HG03139 (cell line): ENCODE measurements at regions not wholly inside any gene's neighbourhood (a gene's known extent, or its start where the extent isn't known, plus 50 kb on each side); places are given as distances from the start of the nearest gene placed in this dataset.
"Not testable (repeated sequence)": the region's sequence is repeated elsewhere in the genome, so short reads cannot be mapped to it uniquely, and the experiment has no call there.

Experiments used
- ATAC-seq: cut with Tn5 transposase; IDR thresholded peaks from one replicate; pipeline ENCODE4 v1.9.1; 2021; ENCODE audit not compliant: unreplicated experiment

- no peak for ATAC-seq
Observed at GRCh38 chr3:16707260-16707659, 102.0 kb upstream of the DAZL start.

- ATAC-seq, result no peak
Observed at GRCh38 chr3:16708285-16708684, 103.1 kb upstream of the DAZL start.

- not testable (repeated sequence) for ATAC-seq
Observed at GRCh38 chr3:16711691-16712090, 106.5 kb upstream of the DAZL start.

- ATAC-seq, result no peak
Observed at GRCh38 chr3:16715281-16715680, 110.1 kb upstream of the DAZL start.

DNA sequence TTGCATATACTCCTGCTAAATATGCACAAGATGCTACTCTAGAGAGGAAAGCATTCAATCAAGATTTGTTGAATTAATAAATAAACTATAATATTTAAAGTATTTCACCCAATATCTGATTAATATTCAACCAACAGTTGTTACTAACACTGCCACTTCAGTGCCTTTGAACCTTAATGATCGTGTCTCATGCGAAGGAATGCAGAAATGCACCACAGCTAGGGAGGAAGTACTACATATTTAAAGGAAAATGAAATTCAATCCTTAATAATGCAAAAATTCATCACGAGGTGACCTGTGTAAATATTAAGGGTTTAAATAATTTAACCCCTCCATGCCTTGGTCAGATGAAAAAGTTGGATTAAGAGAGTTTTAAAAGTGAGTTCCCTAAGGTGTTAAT, 114.2 kb upstream of the DAZL start:
- ATAC-seq, result no peak

DNA sequence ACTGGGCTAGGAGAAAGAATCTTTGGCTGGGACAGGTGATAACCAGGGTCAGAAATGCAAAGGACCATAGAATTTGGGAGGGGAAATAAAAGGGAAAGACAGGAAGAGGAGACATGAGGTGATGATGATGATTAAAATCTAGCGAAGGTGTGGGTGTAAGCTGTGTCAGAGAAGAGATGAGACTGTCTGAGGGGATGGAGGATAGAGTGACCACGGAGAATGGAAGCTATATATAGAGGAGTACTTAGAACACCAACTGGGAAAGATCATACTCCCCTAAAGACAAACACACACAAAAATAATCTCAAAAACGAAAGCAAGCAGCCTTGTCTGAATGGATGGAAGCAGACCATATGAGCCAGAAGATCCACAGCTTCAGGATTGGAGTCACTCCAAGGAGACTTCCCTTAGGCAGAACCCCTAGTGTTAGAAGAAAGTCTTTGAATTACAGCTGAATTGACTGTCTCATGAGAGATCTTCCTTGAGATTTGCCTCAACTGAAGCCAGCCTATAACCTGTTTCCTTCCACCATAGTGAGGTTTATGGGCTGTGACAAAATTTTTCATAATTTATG, 115.2 kb upstream of the DAZL start:
- ATAC-seq, result no peak

DNA sequence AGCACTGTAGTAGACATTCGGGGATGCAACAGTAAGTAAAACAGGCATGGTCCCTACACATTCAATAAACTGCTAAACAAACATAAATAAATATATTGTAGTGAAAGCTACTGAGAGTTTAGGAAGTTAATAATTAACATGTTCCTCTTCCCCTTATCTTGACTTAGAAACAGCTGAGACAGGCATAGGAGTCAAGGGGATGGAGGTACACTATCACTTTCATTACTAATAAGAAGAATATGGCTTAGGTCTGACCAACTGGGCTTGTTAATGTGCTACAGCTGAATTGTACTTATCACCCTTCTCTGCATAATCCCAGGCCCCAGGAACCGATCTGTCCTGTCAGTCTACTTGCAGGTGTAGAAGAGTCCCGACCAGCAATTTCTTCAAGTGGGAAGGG, 116.3 kb upstream of the DAZL start:
- no peak for ATAC-seq

DNA sequence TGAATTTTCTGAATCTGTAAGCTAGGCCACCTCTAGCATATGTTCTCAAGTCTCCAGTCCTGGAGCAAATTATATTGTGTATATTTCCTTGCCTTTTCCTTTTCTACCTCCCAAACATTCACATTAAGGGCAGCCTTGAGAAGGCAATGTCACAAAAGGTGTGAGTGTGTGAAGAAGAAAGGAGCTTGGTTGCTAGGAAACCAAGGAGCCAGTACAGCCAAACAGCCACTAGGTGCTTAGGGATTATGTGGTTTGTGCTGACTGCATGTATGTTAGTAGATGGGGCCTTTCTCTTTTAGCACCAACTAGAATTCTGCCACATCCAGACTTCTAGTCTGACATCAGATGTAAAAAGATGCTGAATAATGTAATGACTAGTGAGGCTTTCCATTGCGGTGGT, 118.8 kb upstream of the DAZL start:
- no peak for ATAC-seq

DNA sequence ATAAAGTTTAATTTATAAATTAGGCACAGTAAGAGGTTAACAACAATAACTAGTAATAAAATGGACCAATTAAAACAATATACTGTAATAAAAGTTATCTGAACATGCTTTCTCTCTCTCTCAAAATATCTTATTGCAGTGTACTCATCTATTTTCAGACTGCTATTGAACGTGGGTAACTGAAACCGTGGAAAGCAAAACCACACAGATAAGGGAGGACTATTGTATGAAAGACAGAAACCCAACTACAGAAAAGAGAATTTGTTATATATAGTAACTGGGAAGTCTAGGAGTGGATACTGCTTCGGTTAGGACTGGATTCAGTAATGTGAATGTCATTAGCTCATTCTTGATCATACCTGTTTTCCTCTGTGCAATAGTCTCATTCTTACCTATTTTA, 119.3 kb upstream of the DAZL start:
- ATAC-seq, result no peak

- no peak for ATAC-seq
Observed at GRCh38 chr3:16725972-16726371, 120.7 kb upstream of the DAZL start.

DNA sequence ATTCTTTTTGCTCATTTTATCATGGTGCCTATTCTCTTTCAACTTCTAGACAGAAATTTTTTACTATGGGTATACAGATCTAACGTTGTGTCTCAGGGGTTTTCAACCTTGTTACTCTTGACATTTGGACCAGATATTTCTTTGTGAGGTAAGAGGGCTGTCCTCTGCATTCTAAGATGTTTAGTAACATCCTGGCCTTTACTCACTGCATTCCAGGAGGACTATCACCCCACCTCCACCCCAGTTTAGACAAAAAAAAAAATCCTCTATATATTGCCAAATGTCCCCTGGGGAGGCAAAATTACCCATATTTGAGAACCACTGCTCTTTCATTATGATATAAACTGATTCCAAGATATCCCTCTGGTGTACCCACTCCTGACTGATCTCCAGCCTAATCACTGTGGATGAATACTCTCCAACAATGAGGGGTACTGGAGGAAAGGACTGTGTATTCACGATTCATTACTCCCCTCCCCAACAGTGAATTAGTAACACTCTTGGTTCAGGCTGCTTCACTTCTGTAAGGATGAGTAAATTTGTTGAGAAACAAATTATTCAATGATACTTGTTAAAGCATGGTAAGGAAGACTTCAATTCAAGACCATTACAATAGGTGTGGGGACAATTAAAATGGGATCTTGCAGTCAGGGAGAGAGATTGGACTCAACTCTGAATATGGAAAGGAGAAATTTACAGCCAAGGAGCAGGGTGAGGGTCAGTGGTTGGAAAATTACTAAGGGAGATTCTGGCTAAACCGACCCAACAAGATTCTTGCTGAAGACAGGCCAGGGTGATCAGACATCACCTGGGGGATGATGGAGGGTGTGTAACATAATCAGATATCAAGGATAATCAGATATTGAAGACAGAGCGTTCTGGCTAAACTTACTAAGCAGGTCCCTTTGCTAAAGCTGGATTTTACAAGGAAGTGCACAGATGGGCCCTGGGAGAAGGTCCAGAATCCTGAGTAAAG, 123.8 kb upstream of the DAZL start:
- ATAC-seq, result no peak

DNA sequence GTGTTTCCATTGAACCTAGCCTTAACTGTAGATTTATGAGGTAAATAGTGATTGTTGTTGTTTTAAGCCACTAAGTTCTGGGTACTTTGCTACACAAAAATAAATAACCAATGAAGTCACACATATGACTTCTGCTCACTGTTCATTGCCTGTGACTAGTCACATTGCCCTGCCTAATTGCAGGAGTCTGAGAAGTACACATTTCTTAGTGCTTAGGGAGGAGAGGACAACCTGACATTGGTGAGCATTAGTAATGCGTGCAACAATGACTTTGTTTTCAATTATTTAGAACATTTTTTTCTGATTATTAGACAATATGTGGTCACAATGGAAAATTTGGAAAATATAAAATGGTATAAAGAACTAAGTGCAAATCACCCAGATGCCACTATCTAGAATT, 133.2 kb upstream of the DAZL start:
- ATAC-seq, result no peak

- no peak for ATAC-seq
Observed at GRCh38 chr3:16739541-16740105, 134.4 kb upstream of the DAZL start.

DNA sequence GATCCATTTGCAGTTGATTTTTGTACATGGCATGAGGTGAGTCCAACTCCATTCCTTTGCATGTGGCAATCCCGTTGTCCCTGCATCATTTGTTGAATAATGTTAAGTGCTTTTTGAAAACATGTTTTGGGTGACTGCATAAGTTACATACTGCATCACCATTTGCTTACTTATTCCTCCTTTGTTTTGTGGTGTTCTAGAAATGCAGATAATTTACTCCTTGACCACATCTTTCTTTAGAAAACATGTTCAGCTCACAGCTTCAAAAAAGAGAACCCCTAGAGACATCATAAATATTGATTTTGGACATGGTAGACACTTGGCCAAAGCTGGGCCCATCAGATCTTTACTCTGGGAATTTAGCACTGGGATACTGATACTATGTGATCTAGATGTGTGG, 135.3 kb upstream of the DAZL start:
- ATAC-seq, result no peak

DNA sequence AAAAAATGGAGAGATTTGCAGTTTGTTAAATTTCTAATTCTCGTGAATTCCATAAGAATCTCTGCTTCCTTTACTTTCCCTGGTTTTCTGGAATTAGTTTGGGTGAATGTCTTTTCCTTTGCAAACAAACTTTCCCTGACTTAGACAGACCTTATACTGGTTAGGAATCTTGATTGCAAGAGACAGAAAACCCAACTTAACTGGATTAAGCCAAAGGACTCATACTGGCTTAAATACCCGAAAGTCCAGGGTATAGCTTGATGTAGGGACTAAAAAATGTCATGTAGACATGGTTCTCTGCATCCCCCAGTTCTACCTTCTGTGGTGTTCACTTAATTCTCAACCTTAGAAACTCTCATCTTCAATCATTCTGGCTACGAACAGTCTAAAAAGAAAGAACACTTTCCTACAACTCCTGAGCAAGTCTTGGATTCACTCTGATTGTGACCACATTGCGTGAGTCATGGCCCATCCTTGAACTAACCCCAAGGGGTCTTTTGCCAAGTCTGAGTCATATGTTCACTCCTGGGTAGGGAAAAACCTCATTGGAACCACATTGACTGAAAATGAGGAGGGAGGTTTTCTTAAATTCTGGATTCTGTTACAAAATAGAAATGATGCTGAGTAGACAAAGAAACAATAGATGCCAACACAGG, 136.0 kb upstream of the DAZL start:
- ATAC-seq, result no peak

- ATAC-seq, result no peak
Observed at GRCh38 chr3:16741890-16742289, 136.7 kb upstream of the DAZL start.

GRCh38 chr3:16743276-16743675, 138.1 kb upstream of the DAZL start:
- ATAC-seq, result no peak

- ATAC-seq, result no peak
Observed at GRCh38 chr3:16759227-16759903, 125.4 kb upstream of the PLCL2 start.

GRCh38 chr3:16761571-16761970, 123.2 kb upstream of the PLCL2 start:
- no peak for ATAC-seq

- no peak for ATAC-seq
Observed at GRCh38 chr3:16765661-16766060, 119.1 kb upstream of the PLCL2 start.

DNA sequence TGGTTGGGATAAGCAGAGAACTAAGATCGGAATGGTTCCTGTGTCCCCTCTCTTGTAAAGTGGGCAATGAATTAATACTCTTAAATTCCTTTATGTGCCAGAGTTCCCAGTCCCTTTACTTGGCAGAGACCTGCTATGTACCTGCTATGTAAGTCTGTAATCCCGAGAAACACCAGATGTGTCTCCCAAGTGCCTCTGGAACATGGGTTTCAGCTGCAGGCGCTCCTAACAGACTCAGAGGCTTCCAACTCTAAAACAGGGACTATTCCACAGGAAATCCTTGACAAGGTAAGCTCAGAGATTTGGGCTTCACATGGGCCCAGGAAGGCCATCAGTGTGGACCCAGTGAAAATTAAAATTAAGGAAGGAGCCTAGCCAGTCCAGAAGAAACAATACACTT, 117.7 kb upstream of the PLCL2 start:
- ATAC-seq, result no peak
